K562 (cell line): ENCODE measurements at regions not wholly inside any gene's neighbourhood (a gene's known extent, or its start where the extent isn't known, plus 50 kb on each side); places are given as distances from the start of the nearest gene placed in this dataset.

ENCODE experiments used
- ARID3A ChIP-seq: IDR thresholded peaks from 2 replicates; pipeline ENCODE4 v1.6.1; 2012; ENCODE audit warnings: low read depth, low read length, improper control_type of control experiment, borderline replicate concordance
- BCOR ChIP-seq: fragments of 450-650 bp; IDR thresholded peaks from 2 replicates; pipeline ENCODE4 v1.6.1; 2016
- CC2D1A ChIP-seq: fragments of 450-650 bp; IDR thresholded peaks from 2 replicates; pipeline ENCODE4 v1.6.1; 2017; ENCODE audit warnings: mild to moderate bottlenecking
- CCNT2 ChIP-seq: IDR thresholded peaks from 2 replicates; pipeline ENCODE4 v1.6.1; 2011; ENCODE audit warnings: borderline replicate concordance, low read depth, mild to moderate bottlenecking, moderate library complexity, mixed read lengths, low read length; ENCODE audit not compliant: insufficient read length; ENCODE audit errors: extremely low read depth
- CHD1 ChIP-seq: fragments of 200-600 bp; sonication (generic); IDR thresholded peaks from one replicate; pipeline ENCODE4 v1.6.1; 2012; ENCODE audit warnings: mild to moderate bottlenecking, moderate library complexity, low read length, inconsistent platforms
- DACH1 ChIP-seq: fragments of 450-650 bp; IDR thresholded peaks from 2 replicates; pipeline ENCODE4 v1.6.1; 2018; ENCODE audit not compliant: partially characterized antibody
- ELF4 ChIP-seq: fragments of 450-650 bp; formaldehyde crosslinking; IDR thresholded peaks from 2 replicates; pipeline ENCODE4 v1.4.0; 2022; ENCODE audit warnings: missing genetic modification characterization
- GTF3C2 ChIP-seq: IDR thresholded peaks from 3 replicates; pipeline ENCODE4 v1.6.1; 2011; ENCODE audit warnings: borderline replicate concordance, mild to moderate bottlenecking, moderate library complexity; ENCODE audit not compliant: insufficient read length; ENCODE audit errors: extremely low read depth
- JUND ChIP-seq, 2 experiments: IDR thresholded peaks; 2 replicates in 1 of 2; 3 replicates in 1 of 2; pipeline ENCODE4 v1.6.1; 2011; ENCODE audit warnings: borderline replicate concordance in 2 of 2, low read depth in 2 of 2, low read length in 2 of 2, improper control_type of control experiment in 1 of 2, missing biosample characterization in 1 of 2, missing genetic modification characterization in 1 of 2, missing genetic modification reagents in 1 of 2
- KAT7 ChIP-seq: sonication (generic); formaldehyde crosslinking; IDR thresholded peaks from 2 replicates; pipeline ENCODE4 v1.8.0; 2022; ENCODE audit warnings: missing genetic modification reagents, mild to moderate bottlenecking, borderline replicate concordance
- KLF13 ChIP-seq: fragments of 450-650 bp; IDR thresholded peaks from 2 replicates; pipeline ENCODE4 v1.6.1; 2016; ENCODE audit warnings: missing genetic modification characterization, low read depth, mild to moderate bottlenecking, missing compliant biosample characterization, moderate library complexity, borderline replicate concordance
- LEF1 ChIP-seq: fragments of 450-650 bp; IDR thresholded peaks from 2 replicates; pipeline ENCODE4 v1.6.1; 2016; ENCODE audit warnings: mild to moderate bottlenecking
- MNT ChIP-seq, 2 experiments: fragments of 450-650 bp; conservative IDR thresholded peaks; 2 replicates each; pipeline ENCODE4 v1.6.1; 2017; ENCODE audit warnings: mild to moderate bottlenecking in 2 of 2, moderate library complexity in 2 of 2
- NCOA2 ChIP-seq, 2 experiments: fragments of 450-650 bp; IDR thresholded peaks; 2 replicates each; pipeline ENCODE4 v1.6.1; 2018; ENCODE audit warnings: mild to moderate bottlenecking in 2 of 2, moderate library complexity in 1 of 2; ENCODE audit not compliant: partially characterized antibody in 2 of 2
- NFIC ChIP-seq: fragments of 450-650 bp; IDR thresholded peaks from 2 replicates; pipeline ENCODE4 v1.6.1; 2017; ENCODE audit warnings: mild to moderate bottlenecking, inconsistent platforms
- NFIX ChIP-seq: fragments of 250-450 bp; sonication (Bioruptor Pico); IDR thresholded peaks from 2 replicates; pipeline ENCODE4 v1.4.0; 2020; ENCODE audit warnings: low read depth, mild to moderate bottlenecking, moderate library complexity
- PHB ChIP-seq: fragments of 250-450 bp; sonication (Bioruptor Pico); IDR thresholded peaks from 2 replicates; pipeline ENCODE4 v1.5.0; 2021
- RCOR1 ChIP-seq, 2 experiments: IDR thresholded peaks; 2 replicates each; pipeline ENCODE4 v1.6.1; 2012; ENCODE audit warnings: low read depth in 2 of 2, low read length in 2 of 2, borderline replicate concordance in 1 of 2, improper control_type of control experiment in 1 of 2
- SIN3A ChIP-seq, 2 experiments: fragments of 150-350 bp in 1 of 2; IDR thresholded peaks; 2 replicates each; pipeline ENCODE4 v1.6.1; 2011 to 2016; ENCODE audit warnings: borderline replicate concordance in 2 of 2, low read depth in 2 of 2, low read length in 2 of 2, mild to moderate bottlenecking in 2 of 2, moderate library complexity in 2 of 2; ENCODE audit not compliant: control insufficient read depth in 1 of 2
- TBL1XR1 ChIP-seq, 2 experiments: IDR thresholded peaks; 2 replicates each; pipeline ENCODE4 v1.6.1; 2012; ENCODE audit warnings: improper control_type of control experiment in 2 of 2, low read length in 2 of 2, mild to moderate bottlenecking in 1 of 2
- USF2 ChIP-seq: sonication (generic); formaldehyde crosslinking; IDR thresholded peaks from 2 replicates; pipeline ENCODE4 v1.5.0; 2020; ENCODE audit warnings: missing genetic modification reagents

GRCh38 chr12:92003701-92004100 lies 141.9 kb downstream of the BTG1 start (continued):
- TF ChIP-seq RCOR1 (IDR thresholded peaks at IDR 0.05; ENCODE audit: borderline replicate concordance in 1 of 2, low read depth in 2 of 2, low read length in 2 of 2) (peak; percentile 11 to 77; a peak in 3 of 4 replicates), CCNT2 (peak; percentile 42), JUND (IDR thresholded peaks at IDR 0.05; ENCODE audit: borderline replicate concordance, low read depth, low read length) (peak; percentile 35; the same call in 1 of the 2 replicates), JUND (tag; IDR thresholded peaks at IDR 0.05; ENCODE audit: borderline replicate concordance, low read depth, low read length) (no peak; the same call in 2 of the 3 replicates), CHD1 (no peak), MNT (conservative IDR thresholded peaks at IDR 0.05) (0 out of 4 replicates have a peak, but pooled peaks of 1 of the 2 experiments have one; percentile 26), USF2 (CRISPR knock-in tag) (no peak), ARID3A (0 out of 2 replicates have a peak, but pooled peaks have one; percentile 56), DACH1 (peak; percentile 11), SIN3A (IDR thresholded peaks at IDR 0.05; ENCODE audit: borderline replicate concordance in 2 of 2, control insufficient read depth in 1 of 2, low read depth in 2 of 2, low read length in 2 of 2) (no peak), CC2D1A (peak; percentile 71; the same call in 1 of the 2 replicates), TBL1XR1 (IDR thresholded peaks at IDR 0.05; ENCODE audit: low read length in 2 of 2) (peak in 1 of 2 experiments; percentile 44; a peak in 1 of 4 replicates), BCOR (0 out of 2 replicates have a peak, but pooled peaks have one; percentile 15), NFIX (CRISPR knock-in tag) (no peak), GTF3C2 (no peak), PHB (CRISPR knock-in tag) (no peak), LEF1 (peak; percentile 86; the same call in 1 of the 2 replicates), KAT7 (CRISPR knock-in tag) (no peak), NFIC (peak; percentile 87), KLF13 (tag) (no peak), ELF4 (peak; percentile 71; the same call in 1 of the 2 replicates), NCOA2 (IDR thresholded peaks at IDR 0.05; ENCODE audit: partially characterized antibody in 2 of 2) (no peak)
